Fibroblast of lung (primary cell): ENCODE measurements at regions not wholly inside any gene's neighbourhood (a gene's known extent, or its start where the extent isn't known, plus 50 kb on each side); places are given as distances from the start of the nearest gene placed in this dataset.

Experiments used
- EZH2 ChIP-seq: IDR thresholded peaks from 2 replicates; pipeline ENCODE4 v1.5.1; 2012; ENCODE audit warnings: low read length, control low read depth, mild to moderate bottlenecking; ENCODE audit errors: missing control alignments
- TF ChIP-seq, protein P1 (sequence below), 2 donors: IDR thresholded peaks in 1 of 2; conservative IDR thresholded peaks in 1 of 2; 1 replicate in 1 of 2; 2 replicates in 1 of 2; pipeline ENCODE4 v1.5.1; 2011 to 2012; ENCODE audit warnings: low read length in 2 of 2, control low read depth in 1 of 2, inconsistent platforms in 1 of 2, low read depth in 1 of 2, mild to moderate bottlenecking in 1 of 2

DNA sequence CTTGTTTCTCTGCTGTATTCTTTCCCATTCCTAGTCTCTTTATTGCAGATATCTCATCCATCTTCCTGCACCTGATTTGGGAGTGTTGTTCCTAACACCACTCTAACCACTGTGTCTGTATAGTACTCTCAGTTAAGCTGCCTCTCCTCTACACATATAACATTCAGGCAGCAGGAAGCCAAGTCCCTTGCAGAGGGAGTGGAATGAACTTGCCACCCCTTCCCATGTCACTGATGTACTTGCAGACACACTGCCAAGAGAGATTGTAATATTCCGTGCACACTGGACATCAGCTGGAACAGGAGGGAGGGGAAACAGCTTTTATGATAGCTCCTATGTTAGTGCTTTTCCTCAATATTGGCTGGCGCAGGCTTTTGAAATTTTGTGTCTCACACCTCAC is 281.6 kb upstream of the E2F7 start:
- TF ChIP-seq, protein P1, sequence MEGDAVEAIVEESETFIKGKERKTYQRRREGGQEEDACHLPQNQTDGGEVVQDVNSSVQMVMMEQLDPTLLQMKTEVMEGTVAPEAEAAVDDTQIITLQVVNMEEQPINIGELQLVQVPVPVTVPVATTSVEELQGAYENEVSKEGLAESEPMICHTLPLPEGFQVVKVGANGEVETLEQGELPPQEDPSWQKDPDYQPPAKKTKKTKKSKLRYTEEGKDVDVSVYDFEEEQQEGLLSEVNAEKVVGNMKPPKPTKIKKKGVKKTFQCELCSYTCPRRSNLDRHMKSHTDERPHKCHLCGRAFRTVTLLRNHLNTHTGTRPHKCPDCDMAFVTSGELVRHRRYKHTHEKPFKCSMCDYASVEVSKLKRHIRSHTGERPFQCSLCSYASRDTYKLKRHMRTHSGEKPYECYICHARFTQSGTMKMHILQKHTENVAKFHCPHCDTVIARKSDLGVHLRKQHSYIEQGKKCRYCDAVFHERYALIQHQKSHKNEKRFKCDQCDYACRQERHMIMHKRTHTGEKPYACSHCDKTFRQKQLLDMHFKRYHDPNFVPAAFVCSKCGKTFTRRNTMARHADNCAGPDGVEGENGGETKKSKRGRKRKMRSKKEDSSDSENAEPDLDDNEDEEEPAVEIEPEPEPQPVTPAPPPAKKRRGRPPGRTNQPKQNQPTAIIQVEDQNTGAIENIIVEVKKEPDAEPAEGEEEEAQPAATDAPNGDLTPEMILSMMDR (conservative IDR thresholded peaks at IDR 0.05 in 1 of 2, IDR thresholded peaks at IDR 0.05 in 1 of 2; ENCODE audit: low read depth in 1 of 2, low read length in 2 of 2) = no peak
- TF ChIP-seq EZH2 = no peak
